GM21360 (cell line): ENCODE measurements at regions not wholly inside any gene's neighbourhood (a gene's known extent, or its start where the extent isn't known, plus 50 kb on each side); places are given as distances from the start of the nearest gene placed in this dataset.

ENCODE experiments used
- ATAC-seq: cut with Tn5 transposase; IDR thresholded peaks from one replicate; pipeline ENCODE4 v1.9.1; 2021; ENCODE audit warnings: mild to moderate bottlenecking, moderate library complexity; ENCODE audit not compliant: unreplicated experiment

GRCh38 chr3:117235304-117235703 lies 525.7 kb downstream of the TUSC7 start:
- no peak for ATAC-seq

- ATAC-seq = no peak
These were observed 529.2 kb downstream of the TUSC7 start for GRCh38 chr3:117238806-117239205.

- ATAC-seq = no peak
These were observed 534.1 kb downstream of the TUSC7 start for GRCh38 chr3:117243657-117244056.

- ATAC-seq = no peak
These were observed 537.4 kb downstream of the TUSC7 start for GRCh38 chr3:117246771-117247555.

- ATAC-seq = no peak
These were observed 538.6 kb downstream of the TUSC7 start for GRCh38 chr3:117248153-117248552.

GRCh38 chr3:117252208-117252607 lies 542.6 kb downstream of the TUSC7 start:
- ATAC-seq = no peak

- ATAC-seq = no peak
These were observed 543.1 kb downstream of the TUSC7 start for GRCh38 chr3:117252651-117253050.

- no peak for ATAC-seq
These were observed 544.1 kb downstream of the TUSC7 start for GRCh38 chr3:117253636-117254035.

- ATAC-seq = no peak
These were observed 545.4 kb downstream of the TUSC7 start for GRCh38 chr3:117254985-117255384.

GRCh38 chr3:117255736-117256135 lies 546.2 kb downstream of the TUSC7 start:
- no peak for ATAC-seq

- no peak for ATAC-seq
These were observed 552.4 kb downstream of the TUSC7 start for GRCh38 chr3:117261983-117262421.

- no peak for ATAC-seq
These were observed 553.7 kb downstream of the TUSC7 start for GRCh38 chr3:117263270-117263669.

GRCh38 chr3:117263745-117264144 lies 554.2 kb downstream of the TUSC7 start:
- no peak for ATAC-seq

GRCh38 chr3:117264204-117264994 lies 554.8 kb downstream of the TUSC7 start:
- ATAC-seq = no peak

- no peak for ATAC-seq
These were observed 557.2 kb downstream of the TUSC7 start for GRCh38 chr3:117266806-117267205.

- ATAC-seq = no peak
These were observed 558.7 kb downstream of the TUSC7 start for GRCh38 chr3:117268318-117268717.

- ATAC-seq = no peak
These were observed 562.7 kb downstream of the TUSC7 start for GRCh38 chr3:117272274-117272673.

GRCh38 chr3:117272876-117273523 lies 563.4 kb downstream of the TUSC7 start:
- ATAC-seq = no peak

- ATAC-seq = no peak
These were observed 568.2 kb downstream of the TUSC7 start for GRCh38 chr3:117277816-117278215.

GRCh38 chr3:117278424-117279190 lies 569.0 kb downstream of the TUSC7 start:
- ATAC-seq = no peak

- no peak for ATAC-seq
These were observed 571.8 kb downstream of the TUSC7 start for GRCh38 chr3:117281371-117281770.
